Stimulated activated CD8-positive, alpha-beta memory T cell treated with anti-CD3 and anti-CD28 coated beads, Interleukin-4, amount 100 ng/mL, for 4 hours (primary cell): ENCODE measurements at regions not wholly inside any gene's neighbourhood (a gene's known extent, or its start where the extent isn't known, plus 50 kb on each side); places are given as distances from the start of the nearest gene placed in this dataset.

Experiments used
- DNase-seq, 2 donors: peaks; one replicate each; pipeline ENCODE4 v3.0.0-alpha.2; 2020; ENCODE audit warnings: low read depth in 2 of 2, low spot score in 1 of 2

- no peak for DNase-seq
Measured at GRCh38 chr2:16507655-16508489, 157.8 kb downstream of the CYRIA start.

GRCh38 chr2:16506366-16506765 lies 159.3 kb downstream of the CYRIA start:
- no peak for DNase-seq

DNA sequence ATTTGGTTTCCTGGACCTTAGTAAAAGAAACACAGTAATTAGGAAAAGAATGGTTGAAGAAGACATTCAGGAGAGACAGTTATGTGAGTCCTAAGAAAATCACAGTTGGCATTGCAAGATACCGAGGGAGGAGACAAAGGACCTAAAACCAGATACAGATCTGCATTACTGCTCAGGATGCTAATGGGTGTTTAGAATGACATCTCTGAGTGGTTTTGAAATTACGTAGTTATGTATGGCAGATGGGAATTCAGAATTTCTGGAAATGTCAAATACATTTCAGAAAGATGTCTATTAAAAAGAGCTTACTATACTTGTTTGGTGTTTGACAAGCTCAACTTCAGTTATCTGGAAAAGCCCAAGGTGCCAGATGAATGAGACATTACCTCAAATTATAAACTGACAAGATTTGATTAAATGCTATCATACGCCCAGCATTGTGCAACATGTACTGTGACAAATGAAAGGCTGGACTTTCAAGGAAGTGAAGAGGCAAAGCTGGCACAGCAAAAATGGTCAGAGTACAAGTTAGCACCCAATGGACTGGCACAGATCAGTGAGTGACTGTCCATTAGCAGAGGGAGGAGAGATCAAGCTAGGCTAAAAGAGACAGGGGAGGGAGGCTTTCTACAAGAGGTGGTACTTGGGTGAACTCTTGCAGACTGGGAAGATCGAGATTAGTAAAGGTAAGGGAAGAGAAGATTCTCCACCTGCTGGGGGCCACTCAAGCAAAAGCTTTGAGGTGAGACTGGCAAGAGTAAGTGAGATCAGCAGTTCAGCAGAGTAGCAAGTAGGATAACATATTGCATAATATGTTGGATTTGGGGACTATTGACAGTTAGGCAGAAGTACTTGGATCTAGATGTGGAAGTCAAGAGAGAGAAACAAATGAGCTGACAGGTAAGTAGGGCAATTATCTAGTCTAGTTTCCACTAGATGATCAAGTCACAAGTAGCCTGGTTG lies 168.9 kb downstream of the CYRIA start:
- no peak for DNase-seq

DNA sequence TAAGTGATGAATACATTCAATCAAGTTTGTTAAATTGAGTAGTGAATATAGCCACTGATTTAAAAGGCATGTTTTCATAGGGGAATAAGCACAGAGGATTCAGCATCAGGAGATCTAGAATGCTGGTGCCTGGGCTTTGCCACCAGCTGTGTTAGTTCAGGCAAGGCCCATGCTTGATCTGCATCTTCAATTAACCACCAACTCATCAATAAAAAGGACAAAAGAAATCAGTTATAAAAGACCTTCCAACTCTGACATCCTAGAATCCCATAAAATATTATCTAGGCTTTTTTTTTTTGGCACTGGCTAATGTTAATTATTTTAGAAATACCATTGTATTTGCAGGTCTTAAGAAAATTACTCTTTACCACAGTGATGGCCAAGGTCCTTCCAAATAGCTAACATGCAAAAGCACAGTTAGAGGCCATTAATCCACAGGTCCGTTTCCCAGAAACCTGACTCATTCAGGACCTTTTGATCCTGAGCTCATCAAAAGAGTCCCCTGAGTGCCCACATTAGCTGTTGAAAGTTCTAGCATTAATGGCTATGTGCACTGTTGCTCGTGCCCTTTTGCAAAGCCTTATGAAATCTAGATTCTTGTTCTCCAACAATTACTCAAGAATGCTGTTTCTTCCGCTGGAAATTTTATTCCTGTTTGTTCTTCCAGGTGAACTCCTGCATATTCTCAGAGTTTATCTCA lies 170.0 kb downstream of the CYRIA start:
- no peak for DNase-seq

- no peak for DNase-seq
Measured at GRCh38 chr2:16494836-16495508, 170.7 kb downstream of the CYRIA start.

- DNase-seq: no peak
Measured at GRCh38 chr2:16493788-16494187, 171.8 kb downstream of the CYRIA start.

GRCh38 chr2:16487686-16488085 lies 177.9 kb downstream of the CYRIA start:
- no peak for DNase-seq

DNA sequence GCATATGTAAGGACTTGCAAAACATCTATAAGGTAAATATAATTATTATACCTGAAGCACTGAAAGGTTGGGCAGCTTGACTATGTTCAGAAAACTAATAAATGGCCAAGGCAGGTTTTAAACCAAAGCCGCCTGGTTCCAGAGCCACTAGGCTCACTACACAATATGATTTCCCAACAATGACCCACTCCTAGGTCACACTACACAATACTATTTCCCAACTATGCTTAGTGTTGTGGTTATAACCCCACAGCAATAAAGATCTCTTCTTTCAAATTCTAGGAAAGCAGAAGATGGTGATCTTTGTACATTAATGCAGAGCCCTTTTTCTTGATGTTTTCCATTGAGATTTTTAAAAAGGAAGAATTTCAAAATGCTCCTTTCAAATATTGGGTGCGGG lies 180.4 kb downstream of the CYRIA start:
- no peak for DNase-seq

GRCh38 chr2:16482460-16482859 lies 183.2 kb downstream of the CYRIA start:
- DNase-seq: no peak

DNA sequence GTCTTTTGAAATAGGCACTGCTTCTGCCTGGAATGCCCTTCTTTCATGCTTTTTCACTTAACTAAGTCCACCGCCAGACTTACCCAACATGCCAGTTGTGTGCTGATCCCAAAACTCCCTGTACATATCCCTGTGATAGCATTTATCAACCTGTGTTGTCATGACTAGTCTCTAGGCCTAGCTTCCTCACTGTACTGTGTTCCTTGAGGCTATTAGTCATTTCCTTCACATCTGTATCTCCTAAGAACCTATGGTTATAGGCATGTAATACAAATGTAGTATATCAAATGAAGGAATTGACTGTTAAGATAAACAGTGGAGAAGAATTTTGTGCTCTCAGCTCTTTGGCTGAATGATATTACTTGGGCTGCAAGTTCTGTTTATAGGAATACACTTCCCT lies 184.3 kb downstream of the CYRIA start:
- no peak for DNase-seq

DNA sequence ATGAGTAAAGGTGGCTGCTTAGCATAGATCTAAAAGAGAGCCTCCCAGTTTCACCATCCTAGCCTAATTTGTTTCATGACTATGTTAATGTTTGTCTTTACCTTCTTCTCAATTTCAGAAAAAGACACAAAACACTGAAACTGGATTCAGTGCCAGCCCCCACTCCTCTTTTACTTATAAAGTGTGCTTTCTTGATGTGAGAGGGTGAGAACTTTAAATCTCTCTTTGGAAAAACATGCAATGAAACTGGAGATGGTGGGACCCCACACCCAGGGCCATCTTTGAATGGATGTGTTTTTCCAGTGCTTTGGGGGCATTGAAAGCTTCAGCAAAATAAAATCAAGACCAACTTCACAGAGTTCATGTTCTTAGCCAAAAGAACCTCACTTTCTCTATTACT lies 185.9 kb downstream of the CYRIA start:
- no peak for DNase-seq

- no peak for DNase-seq
Measured at GRCh38 chr2:16478434-16479210, 187.0 kb downstream of the CYRIA start.

DNA sequence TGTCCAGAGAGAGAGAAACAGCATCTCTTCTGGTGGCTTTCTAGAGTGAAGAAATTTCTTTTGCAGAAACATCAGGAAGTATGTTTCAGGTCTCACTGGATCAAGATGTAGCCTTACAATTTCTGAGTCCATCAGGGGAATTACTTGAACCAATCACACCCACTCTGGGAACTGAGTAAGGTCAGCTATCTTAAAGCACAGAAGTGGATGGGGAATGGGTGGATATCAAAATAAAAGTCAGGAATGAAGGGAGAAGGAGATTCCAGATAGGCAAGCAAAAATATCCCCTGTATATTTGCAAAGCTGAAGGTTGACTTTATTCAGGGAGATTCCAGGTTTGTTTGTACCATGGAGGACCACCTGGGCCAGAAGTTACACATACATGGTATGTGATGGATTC lies 188.0 kb downstream of the CYRIA start:
- no peak for DNase-seq

GRCh38 chr2:16476866-16477265 lies 188.8 kb downstream of the CYRIA start:
- no peak for DNase-seq

DNA sequence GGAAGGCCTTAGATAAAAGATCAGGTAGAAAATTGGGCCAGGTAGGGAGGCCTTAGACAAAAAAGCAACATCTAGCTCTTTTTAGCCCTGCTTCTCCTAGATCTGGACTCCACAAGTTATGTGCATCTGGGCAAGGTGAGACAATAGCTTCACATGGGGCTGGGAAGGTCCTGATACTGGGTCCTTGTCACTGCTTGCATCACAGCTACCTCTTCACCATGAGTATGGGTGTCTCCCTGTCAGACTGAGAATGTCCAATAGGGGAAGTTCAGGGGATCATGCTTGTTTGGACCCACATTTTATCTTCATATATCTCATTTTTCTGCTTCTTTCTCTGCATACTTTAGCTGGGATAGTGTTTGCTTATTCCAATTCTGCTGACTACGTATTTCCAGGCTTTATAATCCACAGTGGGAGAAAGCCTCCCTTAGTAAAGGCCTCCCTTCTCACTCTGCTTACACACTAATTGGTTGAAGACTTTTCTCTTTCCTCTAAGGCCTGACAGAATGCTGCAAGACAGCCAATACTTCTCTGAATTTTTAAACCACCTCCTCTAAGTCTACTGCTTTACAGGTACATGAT lies 189.6 kb downstream of the CYRIA start:
- DNase-seq: no peak

DNA sequence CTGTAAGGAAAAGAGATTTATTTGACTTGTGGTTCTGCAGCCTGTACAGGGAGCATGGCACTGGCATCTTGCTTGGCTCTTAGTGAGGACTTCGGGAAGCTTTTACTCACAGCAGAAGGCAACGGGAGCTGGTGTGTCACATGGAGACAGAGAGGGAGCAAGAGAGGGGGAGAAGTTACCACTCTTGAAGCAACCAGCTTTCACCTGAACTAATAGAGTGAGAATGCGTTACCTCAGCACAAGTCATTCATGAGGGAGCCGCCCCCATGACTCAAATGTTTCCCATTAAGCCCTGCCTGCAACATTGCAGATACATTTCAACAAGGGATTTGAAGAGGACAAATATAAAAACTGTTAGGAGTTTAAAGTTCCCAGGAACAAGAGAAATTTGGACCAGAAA lies 190.0 kb downstream of the CYRIA start:
- no peak for DNase-seq

GRCh38 chr2:16473575-16473974 lies 192.1 kb downstream of the CYRIA start:
- DNase-seq: no peak

DNA sequence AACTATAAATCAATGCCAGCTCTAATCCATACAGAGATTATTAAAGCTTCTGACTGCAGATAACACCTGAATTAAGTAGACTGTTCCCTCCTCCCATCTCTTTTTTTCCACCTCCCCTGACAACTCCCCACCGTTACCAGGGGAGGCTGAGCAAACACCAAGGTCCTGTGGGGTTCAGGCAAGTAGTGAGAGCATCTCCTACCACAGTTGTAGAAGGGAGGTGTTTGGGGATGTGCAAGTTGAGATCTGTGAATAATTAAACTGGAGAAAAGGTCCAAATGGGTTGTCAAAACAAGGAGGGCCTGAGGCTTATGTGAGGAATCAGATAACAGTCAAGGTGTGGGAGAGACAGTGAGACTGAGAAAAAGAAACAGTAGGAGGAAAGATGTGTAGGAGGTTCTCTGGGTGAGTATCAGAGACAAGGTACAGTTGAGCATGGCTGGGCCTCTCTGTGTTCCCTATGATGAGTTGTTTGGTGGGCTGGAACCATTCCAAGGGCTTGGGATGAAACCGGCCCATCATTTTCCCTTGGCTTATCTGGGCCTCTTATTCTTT lies 194.6 kb downstream of the CYRIA start:
- DNase-seq: no peak

GRCh38 chr2:16466821-16467151 lies 198.8 kb downstream of the CYRIA start:
- no peak for DNase-seq
